ENCODE measurements at regions not wholly inside any gene's neighbourhood (a gene's known extent, or its start where the extent isn't known, plus 50 kb on each side); places are given as distances from the start of the nearest gene placed in this dataset.

DNA sequence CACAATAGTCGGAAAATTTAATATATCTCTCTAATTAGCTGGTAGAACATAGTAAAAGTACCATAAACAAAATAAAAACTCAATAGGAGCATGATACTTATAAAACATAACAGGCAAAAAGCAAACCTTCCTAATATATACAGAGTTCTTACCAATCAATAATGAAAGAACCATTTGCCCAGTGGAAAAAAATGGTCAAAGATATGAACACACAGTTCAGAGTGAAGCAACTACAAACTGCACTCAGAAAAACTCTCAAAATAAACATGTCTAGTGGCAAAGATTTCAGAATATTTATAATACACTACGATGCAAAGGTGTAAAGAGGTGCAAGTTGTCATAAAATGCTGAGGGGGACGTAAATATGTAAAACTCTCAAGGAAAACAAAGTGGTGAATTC, 576.2 kb upstream of the CTNND2 start:
- Histone ChIP-seq H2AFZ (ENCODE audit: low read length) (no peak overlapping the region), H3K23ac (ENCODE audit: insufficient read length) (no peak overlapping the region), H3K9ac (replicated peaks in 1 of 4; ENCODE audit: extremely low read depth in 1 of 4, low read depth in 3 of 4, low read length in 3 of 4) (no peak overlapping the region), H3K4me1 (replicated peaks in 1 of 4; ENCODE audit: control insufficient read depth in 3 of 4, insufficient read depth in 4 of 4, low read length in 3 of 4) (no peaks in the 10 kb centered on the region), H4K91ac (replicated peaks; ENCODE audit: insufficient read length, low read length) (no peak overlapping the region), H3K18ac (ENCODE audit: extremely low read depth, low read length) (no peak overlapping the region), H3K9me3 (ENCODE audit: insufficient read depth in 2 of 2, low read depth in 1 of 2, low read length in 1 of 2) (no peaks in the 10 kb centered on the region), H4K8ac (ENCODE audit: extremely low read depth, insufficient read depth, low read length) (no peak overlapping the region), H2BK120ac (replicated peaks; ENCODE audit: low read depth, low read length) (no peak overlapping the region), H2AK5ac (ENCODE audit: low read depth, low read length) (no peak overlapping the region), H2BK20ac (ENCODE audit: low read length) (no peak overlapping the region), H3K36me3 (ENCODE audit: control insufficient read depth in 2 of 4, insufficient read depth in 4 of 4, low read length in 3 of 4) (no peaks in the 10 kb centered on the region), H2BK12ac (ENCODE audit: low read depth, low read length) (no peak overlapping the region), H4K5ac (ENCODE audit: insufficient read length, low read depth, low read length) (no peak overlapping the region), H3K14ac (ENCODE audit: insufficient read length) (no peak overlapping the region), H3K79me2 (ENCODE audit: control insufficient read depth in 1 of 2, insufficient read depth in 2 of 2, low read length in 2 of 2) (no peaks in the 10 kb centered on the region), H3K27ac (ENCODE audit: low read depth, low read length) (no peak overlapping the region), H3K27me3 (replicated peaks in 1 of 4; ENCODE audit: control insufficient read depth in 3 of 4, extremely low read depth in 1 of 4, insufficient read depth in 3 of 4, low read length in 3 of 4) (no peaks in the 10 kb centered on the region), H4K20me1 (replicated peaks in 1 of 2; ENCODE audit: control insufficient read depth in 1 of 2, insufficient read depth in 2 of 2, low read length in 2 of 2) (no peaks in the 10 kb centered on the region), H3K23me2 (ENCODE audit: low read depth, low read length) (no peaks in the 10 kb centered on the region), H2BK15ac (ENCODE audit: low read length) (no peak overlapping the region), H3K4ac (replicated peaks; ENCODE audit: insufficient read length, low read depth, low read length) (no peak overlapping the region), H2BK5ac (ENCODE audit: low read depth, low read length) (no peak overlapping the region), H3K79me1 (ENCODE audit: low read depth, low read length) (no peaks in the 10 kb centered on the region), H3K4me3 (ENCODE audit: extremely low read depth in 1 of 4, insufficient read depth in 2 of 4, low read depth in 3 of 4, low read length in 4 of 4) (no peak overlapping the region), H3K4me2 (ENCODE audit: insufficient read depth in 1 of 2, low read depth in 2 of 2, low read length in 2 of 2) (no peak overlapping the region), H3K56ac (replicated peaks; ENCODE audit: insufficient read length, low read depth, low read length) (no peak overlapping the region)
- ChIA-PET CTCF (ENCODE audit: partially characterized antibody) (no interaction called here), POLR2A (ENCODE audit: partially characterized antibody) (no interaction called here)
- DNase-seq (ENCODE audit: low read depth in 1 of 2, low spot score in 2 of 2) (no peak), FAIRE-seq (no peak)
- WGBS, 2 experiments (ENCODE audit: extremely low coverage in 1 of 2, insufficient coverage in 1 of 2, insufficient read length in 1 of 2, insufficient replicate concordance in 2 of 2, low coverage in 1 of 2, low lambda C conversion rate in 2 of 2, missing lambda C conversion rate in 1 of 2): 86% methylated on average over 3 of the region's 3 CpGs; no CpG with 5 or more reads in 1 of the 2 experiments
- TF ChIP-seq SIX5 (IDR thresholded peaks at IDR 0.05; ENCODE audit: low read depth, low read length): no peak
- TF ChIP-seq CBX8 (IDR thresholded peaks at IDR 0.05; ENCODE audit: borderline replicate concordance, low read depth, low read length): no peak
- TF ChIP-seq TAF1 (IDR thresholded peaks at IDR 0.05; ENCODE audit: low read depth, low read length): no peak
- TF ChIP-seq NANOG (IDR thresholded peaks at IDR 0.05; ENCODE audit: insufficient read depth, low read depth, low read length, poor library complexity, severe bottlenecking): no peak
- TF ChIP-seq SAP30 (IDR thresholded peaks at IDR 0.05; ENCODE audit: insufficient read depth, insufficient replicate concordance, low read length): no peak
- TF ChIP-seq HDAC6 (IDR thresholded peaks at IDR 0.05; ENCODE audit: low read depth, low read length): no peak
- no peak for TF ChIP-seq EZH2 (IDR thresholded peaks at IDR 0.05; ENCODE audit: low read depth, low read length, severe bottlenecking)
- no peak for TF ChIP-seq RXRA (IDR thresholded peaks at IDR 0.05; ENCODE audit: insufficient read depth, low read depth, low read length)
- TF ChIP-seq ATF2 (IDR thresholded peaks at IDR 0.05; ENCODE audit: low read length): no peak
- TF ChIP-seq SUZ12 (IDR thresholded peaks at IDR 0.05; ENCODE audit: low read length): no peak
- TF ChIP-seq TCF12 (IDR thresholded peaks at IDR 0.05; ENCODE audit: low read depth, low read length): no peak
- no peak for TF ChIP-seq MAX (IDR thresholded peaks at IDR 0.05)
- no peak for TF ChIP-seq BCL11A (IDR thresholded peaks at IDR 0.05; ENCODE audit: low read depth in 2 of 2, low read length in 2 of 2)
- TF ChIP-seq SIRT6 (IDR thresholded peaks at IDR 0.05; ENCODE audit: low read length): no peak

All from H1 (cell line).